Suppressor macrophage treated with lipopolysaccharide for 1 hour (primary cell): ENCODE measurements at regions not wholly inside any gene's neighbourhood (a gene's known extent, or its start where the extent isn't known, plus 50 kb on each side); places are given as distances from the start of the nearest gene placed in this dataset.

Experiments used
- DNase-seq, 3 donors: peaks; one replicate each; pipeline ENCODE4 v3.0.0-alpha.2; 2020 to 2022

DNA sequence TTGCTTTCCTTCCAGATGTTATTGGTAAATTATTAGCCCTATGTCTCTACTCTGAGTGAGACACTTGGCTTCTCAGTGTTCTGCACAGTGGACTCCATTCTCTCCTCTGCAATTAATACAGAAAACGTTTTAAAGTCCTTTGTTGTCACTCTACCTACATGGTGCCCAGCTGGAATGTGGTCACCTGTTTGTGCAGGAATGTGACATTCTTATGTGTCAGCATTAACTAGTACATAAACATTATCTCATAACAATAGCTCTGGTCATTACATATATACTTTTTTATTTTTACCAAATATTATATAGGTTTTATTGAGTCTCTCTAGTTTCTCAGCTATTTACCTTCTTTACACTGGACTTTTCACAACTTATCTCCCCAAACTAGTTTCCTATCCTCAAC lies 147.0 kb upstream of the KCNMB2 start:
- DNase-seq = no peak

DNA sequence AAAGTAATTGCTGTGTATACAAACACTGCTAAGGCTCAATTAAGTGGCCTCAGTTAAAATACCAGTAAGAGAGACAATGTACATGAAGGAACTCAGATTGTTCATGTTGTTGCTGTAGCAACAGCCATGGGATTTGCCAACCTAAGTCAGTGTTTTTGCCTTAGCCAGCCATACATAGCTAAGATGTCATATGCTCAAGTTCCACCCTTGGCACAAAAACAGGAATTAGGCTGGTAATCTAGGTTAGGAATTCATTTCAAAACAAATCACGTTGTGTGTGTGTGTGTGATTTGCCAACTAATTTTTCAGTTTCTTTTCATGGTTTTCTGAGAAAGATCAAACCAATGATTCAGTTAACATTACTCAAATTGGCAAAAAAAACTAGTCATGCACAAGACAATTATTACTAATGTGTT lies 143.7 kb upstream of the KCNMB2 start:
- DNase-seq = peak; percentile 39 to 62 (median 41)

DNA sequence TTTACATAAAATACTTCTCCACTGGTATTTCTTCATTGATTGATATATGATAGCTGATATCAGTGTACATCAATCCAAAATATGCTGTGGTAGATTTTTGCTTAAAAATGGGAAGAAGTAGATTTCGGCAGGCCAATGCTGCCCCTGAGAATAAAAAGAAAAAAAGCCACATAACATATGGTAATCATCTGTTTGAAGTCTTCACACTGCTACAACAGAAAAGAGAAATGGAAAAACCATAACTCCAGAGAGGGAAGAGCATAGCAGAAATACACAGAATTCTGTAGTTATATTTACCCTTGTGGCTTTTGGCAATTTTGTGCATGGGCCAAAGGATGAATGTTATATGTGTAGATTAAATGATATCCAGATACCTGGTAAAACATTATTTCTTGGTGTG lies 143.1 kb upstream of the KCNMB2 start:
- no peak for DNase-seq

DNA sequence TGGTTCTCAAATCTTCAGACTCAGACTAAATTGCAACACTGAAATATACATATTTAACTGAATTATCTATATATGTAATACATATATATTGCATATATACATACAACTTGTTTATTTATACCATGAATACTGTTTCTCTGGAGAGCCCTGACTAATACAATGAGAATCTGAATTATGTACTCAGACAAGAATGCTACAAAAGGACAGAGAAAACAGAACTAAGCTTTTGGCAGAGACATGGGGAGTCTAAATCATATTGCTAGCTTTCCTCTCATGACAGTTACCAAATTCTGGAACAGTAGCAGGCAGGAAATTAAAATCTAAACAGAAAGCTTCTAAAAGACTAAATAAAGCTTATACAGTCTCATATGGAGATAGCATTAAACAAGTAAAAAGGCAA lies 142.4 kb upstream of the KCNMB2 start:
- DNase-seq = no peak

DNA sequence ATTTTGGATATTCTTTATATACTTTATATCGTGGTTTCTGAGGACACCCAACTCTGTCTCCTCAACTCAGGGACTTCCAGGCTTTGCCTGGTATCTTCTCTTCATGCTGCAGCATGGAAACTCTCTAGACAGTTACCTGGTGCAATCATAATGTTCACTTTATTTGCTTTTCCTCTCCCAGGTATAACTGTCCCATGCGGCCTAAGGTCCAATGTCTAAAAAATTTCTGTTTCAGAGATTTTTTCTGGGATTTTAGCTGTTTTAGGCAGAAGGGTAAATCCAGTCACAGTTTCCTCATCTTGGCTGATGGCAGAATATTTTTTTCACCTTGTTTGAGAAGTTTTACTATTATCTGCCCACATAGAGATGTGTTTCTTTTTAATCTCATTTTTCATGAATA lies 139.9 kb upstream of the KCNMB2 start:
- no peak for DNase-seq

DNA sequence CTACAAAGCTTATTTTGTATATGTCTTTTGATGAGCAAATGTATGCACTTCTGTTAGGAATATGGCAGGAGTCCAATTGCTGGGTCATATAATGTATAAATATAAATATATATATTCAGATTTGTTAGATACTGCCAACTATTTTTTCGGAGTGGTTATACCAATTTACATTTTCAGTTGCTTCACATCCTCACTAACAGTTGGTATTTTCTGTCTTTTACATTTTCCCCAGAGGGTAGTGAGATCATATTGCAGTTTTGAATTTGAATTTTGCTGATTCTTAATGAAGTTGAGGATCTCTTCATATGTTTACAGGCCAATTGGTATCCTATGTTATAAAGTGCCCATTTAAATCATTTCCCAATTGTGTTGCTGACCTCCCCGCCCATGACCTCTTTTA lies 139.0 kb upstream of the KCNMB2 start:
- no peak for DNase-seq

DNA sequence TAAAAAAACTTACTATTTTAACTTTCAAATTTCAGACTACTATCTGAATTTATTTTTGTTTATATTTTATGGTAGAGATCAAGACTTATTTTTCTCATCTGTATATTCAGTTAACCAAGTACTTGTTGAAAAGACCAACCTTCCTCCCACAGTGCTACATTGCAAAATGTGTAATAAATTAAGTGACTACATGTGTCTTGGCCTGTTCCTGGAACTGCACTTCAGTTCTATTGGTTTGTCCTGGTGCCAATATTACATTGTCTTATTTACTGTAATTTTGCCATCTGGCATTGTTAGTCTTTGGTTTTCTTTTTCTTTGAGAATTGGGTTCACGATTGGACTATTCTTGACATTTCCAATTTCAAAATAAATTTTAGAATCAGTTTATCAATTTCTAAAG lies 138.4 kb upstream of the KCNMB2 start:
- no peak for DNase-seq

DNA sequence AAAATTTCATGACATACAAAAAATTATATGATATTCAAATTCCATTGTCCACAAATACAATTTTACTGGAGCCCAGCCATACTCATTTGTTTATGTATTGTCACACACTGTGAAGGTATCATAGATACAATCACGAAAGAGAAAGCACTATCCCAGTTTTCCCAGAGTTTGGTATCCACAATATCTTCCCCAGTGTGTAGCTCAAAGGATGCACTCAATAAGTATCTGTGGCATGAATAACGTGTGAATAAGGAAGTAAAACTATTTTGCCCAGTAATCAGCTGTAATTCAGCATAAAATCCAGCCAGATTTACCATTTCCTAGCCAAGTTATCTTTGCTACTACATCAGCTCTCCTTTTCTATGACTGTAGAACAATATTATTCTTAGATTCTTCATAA lies 131.3 kb upstream of the KCNMB2 start:
- no peak for DNase-seq

DNA sequence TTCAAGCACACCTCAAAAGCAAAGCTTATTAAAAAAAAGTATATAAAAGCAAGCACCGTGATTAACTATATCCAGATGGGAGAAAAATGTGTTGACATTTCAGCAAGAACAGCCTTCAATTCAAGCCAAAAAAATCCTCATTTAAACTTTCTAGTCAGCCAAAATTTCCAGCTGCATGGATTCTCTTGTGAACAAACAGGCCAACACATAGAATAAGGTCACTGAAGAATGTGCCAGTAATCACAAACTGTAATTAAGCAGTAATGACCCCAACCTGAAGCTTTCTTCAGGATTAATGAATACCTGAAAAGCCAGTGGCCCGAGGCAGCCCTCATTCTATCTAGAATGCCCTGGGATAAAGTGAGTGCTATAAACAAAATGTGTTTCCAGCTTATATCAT lies 130.7 kb upstream of the KCNMB2 start:
- no peak for DNase-seq

DNA sequence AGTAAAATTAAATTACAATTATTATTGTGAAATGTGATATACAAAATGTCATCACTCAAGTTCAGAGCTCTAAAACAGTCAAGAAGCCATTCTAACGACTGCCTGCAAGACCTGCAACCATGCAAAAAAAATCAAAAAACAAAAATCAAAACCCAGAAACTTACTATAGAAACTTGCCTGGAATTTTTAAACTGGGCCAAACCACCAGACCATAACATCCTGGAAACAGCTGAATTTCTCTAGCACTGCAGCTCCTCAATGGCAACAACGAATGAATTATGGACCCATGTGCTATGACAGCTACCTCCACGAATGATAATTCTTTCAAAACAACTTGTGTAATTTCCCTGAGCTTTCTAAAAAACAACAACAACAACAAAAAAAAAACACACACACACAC lies 130.0 kb upstream of the KCNMB2 start:
- DNase-seq = no peak

DNA sequence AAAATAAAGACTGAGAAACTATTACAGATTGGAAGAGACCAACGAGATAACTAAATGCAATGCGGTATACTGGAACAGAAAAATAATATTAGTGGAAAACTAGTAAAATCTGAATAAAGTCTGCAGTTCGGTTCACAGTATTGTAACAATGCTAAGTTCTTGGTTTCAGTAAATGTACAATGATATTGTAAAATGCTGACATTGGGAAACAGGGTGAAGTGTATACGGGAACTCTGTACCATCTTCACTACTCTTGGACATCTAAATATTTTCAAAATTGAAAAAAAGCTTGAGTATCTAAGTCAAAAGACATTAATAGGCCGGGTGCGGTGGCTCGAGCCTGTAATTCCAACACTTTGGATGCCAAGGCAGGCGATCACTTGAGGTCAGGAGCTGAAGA lies 120.9 kb upstream of the KCNMB2 start:
- DNase-seq = peak in 1 of 3 donors; percentile 12

DNA sequence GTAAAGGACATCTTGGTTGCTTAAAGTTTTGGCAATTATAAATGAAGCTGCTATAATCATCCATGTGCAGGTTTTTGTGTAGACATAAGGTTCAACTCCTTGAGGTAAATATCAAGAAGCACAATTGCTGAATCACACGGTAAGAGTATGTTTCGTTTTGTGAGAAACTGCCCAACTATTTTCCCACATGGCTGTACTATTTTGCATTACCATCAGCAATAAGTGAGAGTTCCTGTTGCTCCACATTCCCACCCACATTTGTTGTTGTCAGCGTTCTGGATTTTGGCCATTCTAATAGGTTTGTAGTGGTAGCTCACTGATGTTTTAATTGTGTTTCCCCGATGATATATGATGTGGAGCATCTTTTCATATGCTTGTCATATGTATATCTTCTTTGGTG lies 118.5 kb upstream of the KCNMB2 start:
- DNase-seq = no peak

DNA sequence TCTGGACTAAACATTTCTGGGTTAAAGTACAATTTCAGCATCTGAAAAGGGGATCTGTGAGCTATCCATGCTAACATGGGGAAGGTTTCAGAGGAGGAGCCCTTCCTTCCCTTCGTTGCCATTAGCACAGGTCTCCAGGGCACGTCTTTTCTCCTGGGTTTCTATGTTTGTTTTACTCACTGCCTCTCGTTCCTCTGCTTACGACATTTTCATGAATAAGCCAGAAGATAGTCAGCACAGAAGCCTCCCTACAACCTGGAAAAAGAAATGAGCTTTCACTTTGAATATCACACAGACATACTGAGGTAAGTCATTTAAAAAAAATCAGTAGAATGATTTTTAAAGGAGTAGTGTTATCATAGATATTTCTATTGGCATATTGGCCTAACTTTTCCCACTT lies 117.2 kb upstream of the KCNMB2 start:
- no peak for DNase-seq

DNA sequence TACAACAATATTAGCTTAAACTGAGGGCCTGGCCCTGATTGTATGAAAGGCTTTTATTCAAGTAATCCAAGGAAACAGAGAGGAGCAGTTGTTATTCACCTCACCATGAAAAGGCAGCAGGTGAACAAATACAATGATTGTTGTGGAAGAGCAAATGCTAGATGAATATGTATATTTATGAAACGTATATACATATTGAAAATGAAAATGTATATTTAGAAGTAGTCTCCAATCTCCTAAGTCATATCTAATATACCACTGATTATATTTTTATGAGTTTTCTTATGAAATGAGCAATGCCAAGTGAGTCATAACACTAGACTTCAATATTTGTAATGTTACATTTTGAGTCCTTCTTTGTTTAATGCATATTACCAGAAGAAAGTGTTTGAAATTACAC lies 116.2 kb upstream of the KCNMB2 start:
- DNase-seq = no peak

DNA sequence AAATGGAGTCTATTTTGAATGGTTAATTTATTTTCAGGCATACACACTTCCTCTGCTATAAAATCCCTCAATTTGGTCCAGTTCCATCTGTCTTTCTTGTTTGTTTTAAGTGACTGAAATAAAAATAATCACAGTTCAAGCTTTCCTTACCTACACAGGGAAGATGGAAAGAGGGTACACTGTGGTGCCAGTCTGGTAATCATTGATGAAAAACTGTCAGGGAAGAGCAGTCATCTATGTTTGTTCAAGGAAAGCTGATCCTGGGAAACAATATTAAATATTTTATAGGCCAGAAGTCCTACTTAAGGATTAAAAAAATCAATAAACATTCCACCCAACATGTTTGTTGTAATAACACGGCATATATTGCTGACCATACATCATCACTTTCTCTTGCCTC lies 115.2 kb upstream of the KCNMB2 start:
- no peak for DNase-seq

DNA sequence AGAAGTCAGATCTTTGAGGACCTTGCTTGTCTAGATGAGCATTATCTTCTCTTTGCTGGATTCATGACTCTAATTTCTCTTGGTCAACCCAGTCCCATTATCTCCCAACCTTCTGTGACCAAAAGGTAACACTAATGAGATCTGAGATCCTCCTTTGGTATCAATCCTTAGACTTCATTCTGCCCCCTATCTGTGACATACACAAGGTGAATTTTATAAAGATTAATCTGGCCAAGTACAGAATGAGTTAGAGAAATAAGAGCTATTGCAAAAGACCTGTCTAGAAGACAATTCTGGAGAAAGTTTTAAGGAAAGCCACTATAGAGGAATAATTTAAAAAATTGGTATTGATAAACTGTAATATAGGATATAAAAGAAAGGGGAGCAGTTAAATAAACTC lies 113.8 kb upstream of the KCNMB2 start:
- DNase-seq = no peak

DNA sequence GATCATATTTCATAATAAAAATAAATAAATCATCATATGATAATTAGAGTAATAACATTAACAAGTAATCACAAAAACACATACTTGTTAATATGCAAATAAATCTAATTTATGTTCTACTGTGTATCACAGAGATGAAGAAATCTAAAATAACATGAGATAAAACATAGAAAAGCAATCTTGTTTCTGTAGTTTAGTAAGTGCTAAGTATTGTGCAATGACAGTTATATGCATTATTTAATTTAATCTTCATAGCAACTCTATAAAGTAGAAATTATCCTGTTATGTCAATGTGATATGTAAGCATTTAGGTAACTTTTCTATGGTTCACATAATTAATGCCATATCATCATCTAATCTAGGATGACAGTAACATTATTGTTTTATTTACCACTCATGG lies 108.2 kb upstream of the KCNMB2 start:
- no peak for DNase-seq

DNA sequence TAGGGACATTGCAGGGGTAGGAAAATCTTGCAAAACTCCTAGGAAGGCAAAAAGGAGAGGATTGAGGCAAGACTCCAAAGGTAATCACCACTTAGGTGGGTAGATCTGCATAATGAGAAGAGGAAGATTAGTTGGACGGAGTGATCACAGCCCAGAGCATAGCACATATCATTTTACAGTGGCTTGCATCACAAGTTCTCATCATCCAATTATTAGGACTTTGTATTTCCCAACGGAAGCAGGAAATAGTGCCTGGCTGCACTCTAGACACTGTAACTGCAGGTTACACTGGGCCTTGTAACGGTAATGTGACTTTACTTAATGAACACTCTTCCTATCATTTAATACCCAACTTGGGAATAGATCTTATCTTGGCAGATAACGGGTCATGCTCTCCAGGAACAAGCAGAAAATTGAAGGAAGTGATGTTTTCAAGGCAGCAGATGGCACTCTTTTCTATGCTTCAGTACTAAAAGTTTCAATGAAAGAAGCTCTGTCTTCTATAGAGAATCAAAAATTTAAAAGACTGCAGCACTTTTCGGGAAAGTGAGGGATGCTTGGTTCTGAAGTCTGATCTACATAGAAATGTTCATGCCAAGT lies 101.9 kb upstream of the KCNMB2 start:
- no peak for DNase-seq

DNA sequence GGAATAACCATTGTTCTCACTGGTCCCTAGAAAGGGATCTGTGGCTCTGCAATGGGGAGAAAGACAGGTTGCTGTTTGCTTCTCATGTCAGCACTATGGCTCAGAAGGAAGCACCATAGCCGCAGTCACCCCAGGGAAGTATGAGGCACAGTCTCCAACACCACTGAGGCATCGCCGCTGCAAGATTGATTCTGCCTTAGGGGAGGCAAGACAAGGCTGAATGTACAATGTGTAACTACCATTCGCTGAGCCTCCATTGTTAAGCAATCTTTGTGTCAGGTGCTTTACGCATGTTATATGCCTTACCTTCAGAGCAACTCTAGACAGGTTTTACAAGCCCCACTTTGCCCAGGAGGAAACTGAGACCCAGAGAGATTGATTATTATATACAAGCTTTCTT lies 100.7 kb upstream of the KCNMB2 start:
- no peak for DNase-seq

DNA sequence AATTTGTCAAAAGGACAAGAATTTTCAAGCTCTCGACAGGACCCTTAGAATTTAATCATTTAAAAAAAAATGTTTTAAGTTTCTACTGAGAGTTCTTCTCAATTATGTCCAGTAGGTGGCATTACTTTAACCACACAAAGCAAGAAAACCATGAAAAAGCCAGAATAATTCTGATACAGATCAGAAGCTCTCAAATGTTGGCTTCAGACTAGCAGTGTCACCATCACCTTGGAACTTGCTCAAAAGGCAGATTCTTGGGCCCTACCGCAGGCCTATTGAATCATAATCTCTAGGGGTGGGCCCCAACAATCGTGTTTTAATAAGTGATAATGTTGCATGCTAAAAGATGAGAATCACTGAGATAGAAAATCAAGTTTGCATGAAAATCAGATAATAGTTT lies 99.5 kb upstream of the KCNMB2 start:
- peak; percentile 17 to 44 (median 43) for DNase-seq

DNA sequence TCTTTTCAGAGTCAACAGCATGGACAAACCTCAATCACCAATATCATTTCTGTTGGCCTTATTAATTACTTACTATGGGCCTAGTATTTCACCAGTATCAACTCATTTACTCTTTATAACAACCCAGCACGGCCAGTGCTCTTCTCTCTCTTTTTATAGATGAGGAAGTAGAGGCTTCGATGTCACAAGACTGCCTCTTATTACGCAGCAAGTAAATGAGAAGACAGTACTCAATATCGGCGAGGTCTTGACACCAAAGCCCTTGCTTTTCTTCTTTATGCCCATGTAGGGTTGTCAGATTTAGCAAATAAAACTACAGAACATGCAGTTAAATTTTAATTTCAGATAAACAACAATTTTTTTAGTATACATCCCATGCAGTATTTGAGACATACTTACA lies 99.0 kb upstream of the KCNMB2 start:
- peak; percentile 20 to 35 (median 32) for DNase-seq

DNA sequence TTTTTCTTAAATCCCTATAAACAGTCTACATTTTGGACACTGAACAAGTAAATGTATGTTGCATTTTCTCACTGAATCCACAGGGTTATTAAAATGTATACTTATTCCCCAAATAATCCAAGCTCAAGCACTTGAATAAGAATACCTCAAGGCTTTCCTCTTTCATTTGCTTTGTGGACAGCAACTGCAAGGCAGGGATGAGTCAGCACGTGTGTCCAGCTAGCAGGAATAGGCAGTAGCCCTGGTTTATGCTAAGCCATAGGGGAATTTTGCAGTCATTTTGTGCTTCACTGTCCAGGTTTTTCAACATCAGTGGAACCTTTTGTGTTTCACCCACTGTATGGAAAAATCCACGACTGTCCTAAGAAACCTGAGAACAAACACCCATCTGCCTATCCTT lies 96.7 kb upstream of the KCNMB2 start:
- peak; percentile 21 to 28 (median 24) for DNase-seq

DNA sequence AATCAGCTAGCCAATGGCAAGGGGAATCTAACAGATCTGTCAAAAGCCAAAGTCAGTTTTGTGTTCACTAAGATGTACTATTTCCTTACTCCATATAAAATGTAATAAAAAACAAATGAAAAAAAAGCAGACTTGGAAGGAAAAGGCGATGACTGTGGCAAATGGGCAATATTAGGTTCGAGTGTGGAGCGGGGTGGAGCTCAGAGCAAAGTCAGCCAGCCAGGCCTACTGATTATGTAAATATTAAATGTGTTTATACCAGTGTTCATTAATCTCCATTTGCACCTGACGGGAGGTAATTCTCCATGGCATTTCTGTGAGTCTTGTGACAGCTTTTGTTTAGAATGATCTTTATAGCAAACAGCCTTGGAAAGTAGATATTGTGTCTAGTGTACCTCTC lies 96.2 kb upstream of the KCNMB2 start:
- no peak for DNase-seq

DNA sequence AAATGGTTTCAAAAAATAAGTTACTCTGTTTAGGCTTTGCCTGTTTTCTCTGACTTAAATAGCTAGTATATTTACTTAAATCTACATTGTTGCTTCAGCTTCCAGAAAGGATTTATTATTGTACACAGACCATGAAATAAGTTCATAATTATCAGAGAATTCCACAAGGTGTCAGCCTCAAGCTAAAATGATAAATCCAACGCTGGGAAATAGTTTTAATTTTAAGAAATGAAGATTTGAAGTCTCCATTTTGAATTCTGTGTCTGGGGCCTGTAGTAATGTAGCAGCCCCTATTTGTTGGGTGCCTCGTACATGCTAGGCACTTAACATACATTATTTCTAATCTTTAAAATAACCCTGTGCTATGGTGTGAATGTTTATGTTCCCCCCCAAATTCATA lies 92.6 kb upstream of the KCNMB2 start:
- no peak for DNase-seq

DNA sequence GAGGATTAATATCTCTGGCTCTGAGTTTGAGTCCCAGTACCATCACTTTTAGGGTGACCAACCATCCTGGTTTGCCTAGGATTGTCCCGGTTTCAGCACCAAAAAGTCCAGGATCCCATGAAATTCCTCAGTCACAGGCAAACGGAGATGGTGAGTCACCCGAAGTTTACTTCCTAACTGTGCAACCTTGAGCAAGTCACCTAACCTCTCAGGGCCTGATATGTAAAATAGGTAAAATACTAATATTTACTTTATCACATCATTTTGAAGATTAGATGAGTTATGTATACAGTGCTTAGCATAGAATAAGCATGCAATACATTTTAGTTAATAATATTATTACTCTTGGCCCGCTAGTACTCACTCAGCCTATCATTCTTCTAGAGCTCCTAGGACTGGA lies 91.1 kb upstream of the KCNMB2 start:
- DNase-seq = no peak

DNA sequence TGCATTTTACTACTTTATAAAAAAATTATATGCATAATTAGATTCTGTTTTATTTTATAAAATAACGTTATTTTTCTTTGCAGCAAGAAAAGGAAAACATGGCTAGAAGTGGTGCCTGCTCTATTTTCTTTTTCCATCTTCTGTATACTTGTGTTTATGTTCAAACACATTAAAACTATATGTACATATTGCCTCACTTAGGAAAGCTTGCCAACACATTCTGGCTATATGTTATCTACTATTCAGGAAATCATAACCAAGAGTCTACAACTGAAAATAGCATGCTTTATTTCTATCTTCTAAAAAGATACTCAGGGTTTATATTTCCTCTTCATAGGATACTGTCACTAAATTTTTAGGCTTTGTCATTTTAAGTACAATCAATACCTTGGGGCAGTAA lies 90.2 kb upstream of the KCNMB2 start:
- no peak for DNase-seq
